Ovary (tissue), 7 donors: ENCODE measurements at regions not wholly inside any gene's neighbourhood (a gene's known extent, or its start where the extent isn't known, plus 50 kb on each side); places are given as distances from the start of the nearest gene placed in this dataset.

ENCODE experiments used
- DNase-seq, 5 donors: peaks; one replicate each; pipeline ENCODE4 v3.0.0-alpha.2; 2019 to 2020
- H3K27ac ChIP-seq, 2 donors: fragments of 200-600 bp; one replicate each; pipeline versions ENCODE4 v1.5.1 to v1.8.0; 2019 to 2022
- H3K27me3 ChIP-seq: fragments of 200-600 bp; one replicate; pipeline ENCODE4 v1.8.0; 2022
- H3K36me3 ChIP-seq: fragments of 200-600 bp; sonication (generic); one replicate; pipeline ENCODE4 v1.5.1; 2019
- H3K4me1 ChIP-seq: one replicate; pipeline ENCODE4 v1.8.1; 2013; ENCODE audit warnings: mild to moderate bottlenecking, moderate library complexity; ENCODE audit not compliant: insufficient read depth
- H3K4me3 ChIP-seq: fragments of 200-600 bp; sonication (generic); one replicate; pipeline ENCODE4 v1.5.1; 2017
- H3K9me3 ChIP-seq, 2 donors: fragments of 200-600 bp in 1 of 2; sonication (generic) in 1 of 2; one replicate each; pipeline versions ENCODE4 v1.5.1 to v1.8.1; 2013 to 2019; ENCODE audit warnings: mild to moderate bottlenecking in 1 of 2, moderate library complexity in 1 of 2
- EP300 ChIP-seq: sonication (generic); formaldehyde crosslinking; IDR thresholded peaks from one replicate; pipeline ENCODE4 v1.6.1; 2017; ENCODE audit warnings: antibody characterized with exemption
- POLR2A ChIP-seq: fragments of 450-650 bp; IDR thresholded peaks from one replicate; pipeline ENCODE4 v1.6.1; 2017; ENCODE audit warnings: antibody characterized with exemption, mild to moderate bottlenecking, moderate library complexity
- WGBS, 3 donors: extraction: QIAGEN DNeasy Blood & Tissue Kit in 1 of 3; methylation state at CpG; one replicate each; pipeline versions ENCODE4 v1.1.5 to v1.1.7; 2013 to 2017; 5-methylcytosine and 5-hydroxymethylcytosine counted together
- intact Hi-C, 4 donors: fragments of 100-400 bp; cut with DNase I; formaldehyde crosslinking; loops; one replicate each; pipeline versions ENCODE4 v1.11.0 to v1.15.1; 2022 to 2023
- TF ChIP-seq, protein P1 (sequence below), 3 donors: fragments of 450-650 bp in 2 of 3; fragments of 200-600 bp in 1 of 3; IDR thresholded peaks; one replicate each; pipeline versions ENCODE4 v1.5.1 to v1.8.0; 2016 to 2022; ENCODE audit warnings: antibody characterized with exemption in 3 of 3, mild to moderate bottlenecking in 1 of 3
- donor health status: DM: no; HTN: no; CAD: no; lungs with moderate emphysema.
- donor health status: DM: no; HTN: no; CAD: no.
- donor health status: Bipolar disorder and iron deficiency.
- donor health status: DM: no; HTN: no; CAD: no.
- donor health status: DM: yes; HTN: yes; CAD: no.

DNA sequence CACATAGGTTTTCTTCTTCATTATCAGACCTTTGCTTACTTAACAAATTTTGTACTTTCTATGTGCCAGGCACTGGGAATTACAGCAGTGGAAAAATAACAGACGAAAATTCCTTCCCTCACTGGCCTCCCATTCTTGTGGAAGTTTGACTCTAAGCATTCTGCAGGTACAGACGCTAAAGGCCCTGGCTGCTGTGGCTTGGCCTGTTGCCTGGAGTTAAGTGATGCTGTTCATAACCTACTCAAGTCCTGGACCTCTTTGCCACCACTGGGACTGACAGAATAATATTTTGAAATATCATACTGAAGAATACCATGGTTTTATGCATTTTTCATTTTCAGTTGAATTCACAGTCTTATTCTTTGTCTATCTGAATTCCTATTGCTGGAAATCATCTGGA, 97.3 kb upstream of the SPATA31C2 start:
- TF ChIP-seq, protein P1, sequence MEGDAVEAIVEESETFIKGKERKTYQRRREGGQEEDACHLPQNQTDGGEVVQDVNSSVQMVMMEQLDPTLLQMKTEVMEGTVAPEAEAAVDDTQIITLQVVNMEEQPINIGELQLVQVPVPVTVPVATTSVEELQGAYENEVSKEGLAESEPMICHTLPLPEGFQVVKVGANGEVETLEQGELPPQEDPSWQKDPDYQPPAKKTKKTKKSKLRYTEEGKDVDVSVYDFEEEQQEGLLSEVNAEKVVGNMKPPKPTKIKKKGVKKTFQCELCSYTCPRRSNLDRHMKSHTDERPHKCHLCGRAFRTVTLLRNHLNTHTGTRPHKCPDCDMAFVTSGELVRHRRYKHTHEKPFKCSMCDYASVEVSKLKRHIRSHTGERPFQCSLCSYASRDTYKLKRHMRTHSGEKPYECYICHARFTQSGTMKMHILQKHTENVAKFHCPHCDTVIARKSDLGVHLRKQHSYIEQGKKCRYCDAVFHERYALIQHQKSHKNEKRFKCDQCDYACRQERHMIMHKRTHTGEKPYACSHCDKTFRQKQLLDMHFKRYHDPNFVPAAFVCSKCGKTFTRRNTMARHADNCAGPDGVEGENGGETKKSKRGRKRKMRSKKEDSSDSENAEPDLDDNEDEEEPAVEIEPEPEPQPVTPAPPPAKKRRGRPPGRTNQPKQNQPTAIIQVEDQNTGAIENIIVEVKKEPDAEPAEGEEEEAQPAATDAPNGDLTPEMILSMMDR (IDR thresholded peaks at IDR 0.05) = no peak
- TF ChIP-seq POLR2A (no peak), EP300 (no peak)

DNA sequence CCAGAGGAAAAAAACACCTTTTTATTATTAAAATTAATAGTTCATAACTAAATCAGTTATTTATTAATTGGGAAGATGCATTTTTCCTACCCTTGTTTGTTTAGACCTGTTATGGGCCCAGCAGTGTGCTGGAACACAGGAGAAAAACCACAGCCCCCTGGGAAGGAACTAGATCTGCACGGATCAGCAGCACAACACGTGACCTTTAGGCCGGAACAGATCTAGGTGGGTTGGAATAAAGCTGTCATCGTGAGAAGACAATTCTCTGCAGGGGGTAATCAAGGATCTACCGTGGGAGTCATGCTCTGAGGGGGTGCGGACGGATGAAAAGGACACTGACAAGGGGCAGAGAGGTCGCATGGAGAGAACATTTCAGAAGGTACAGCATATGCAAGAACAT, 95.8 kb upstream of the SPATA31C2 start:
- no peak overlapping the region for H3K4me3 ChIP-seq
- 47 to 73% (median 48%) methylated on average over 8 of the region's 8 CpGs for WGBS, 3 donors
- H3K27me3 ChIP-seq = no peaks in the 10 kb centered on the region
- H3K36me3 ChIP-seq = no peaks in the 10 kb centered on the region
- no peak for DNase-seq
- intact Hi-C loops = no loop called here
- H3K4me1 ChIP-seq = peaks cover 10% of the 10 kb centered on the region
- H3K9me3 ChIP-seq = no peaks in the 10 kb centered on the region
- no peak overlapping the region for H3K27ac ChIP-seq
- TF ChIP-seq POLR2A (no peak), EP300 (no peak)
- TF ChIP-seq, protein P1 (IDR thresholded peaks at IDR 0.05) = no peak

More for the DNA sequence above, 97.3 kb upstream of the SPATA31C2 start:
- Histone ChIP-seq H3K36me3 (no peaks in the 10 kb centered on the region), H3K27ac (no peak overlapping the region), H3K4me3 (no peak overlapping the region), H3K9me3 (no peaks in the 10 kb centered on the region), H3K4me1 (peaks cover 10% of the 10 kb centered on the region), H3K27me3 (no peaks in the 10 kb centered on the region)
- WGBS, 3 donors = 75 to 88% (median 79%) methylated on average over 2 of the region's 2 CpGs
- intact Hi-C loops = no loop called here
- no peak for DNase-seq

DNA sequence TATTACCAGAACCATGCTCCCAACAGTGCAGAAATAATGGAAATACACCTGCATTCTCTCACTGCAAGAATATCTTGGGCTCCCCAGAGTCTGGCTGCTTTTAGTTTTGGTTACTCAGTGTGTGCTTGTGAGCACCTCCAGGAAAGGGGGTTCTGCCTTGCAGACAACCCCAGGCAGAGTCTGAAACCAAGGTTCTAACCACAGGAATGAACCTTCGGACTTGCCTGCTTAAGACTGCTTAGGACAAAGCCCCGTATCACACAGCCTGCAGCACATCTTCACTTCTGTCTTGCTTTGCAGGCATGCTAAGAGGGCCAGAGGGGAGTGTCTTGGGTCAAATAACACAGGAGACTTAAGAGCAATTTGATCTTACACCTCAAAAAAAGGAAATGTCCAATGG, 94.8 kb upstream of the SPATA31C2 start:
- H3K4me3 ChIP-seq = no peak overlapping the region
- H3K27ac ChIP-seq = no peak overlapping the region
- H3K4me1 ChIP-seq = peaks cover 10% of the 10 kb centered on the region
- DNase-seq = no peak
- intact Hi-C loops = no loop called here
- no peak for TF ChIP-seq POLR2A
- TF ChIP-seq, protein P1 (IDR thresholded peaks at IDR 0.05) = no peak
- no peak for TF ChIP-seq EP300
- 79 to 89% (median 83%) methylated on average over 2 of the region's 2 CpGs for WGBS, 3 donors
- no peaks in the 10 kb centered on the region for H3K27me3 ChIP-seq
- H3K36me3 ChIP-seq = no peaks in the 10 kb centered on the region
- H3K9me3 ChIP-seq = no peaks in the 10 kb centered on the region

DNA sequence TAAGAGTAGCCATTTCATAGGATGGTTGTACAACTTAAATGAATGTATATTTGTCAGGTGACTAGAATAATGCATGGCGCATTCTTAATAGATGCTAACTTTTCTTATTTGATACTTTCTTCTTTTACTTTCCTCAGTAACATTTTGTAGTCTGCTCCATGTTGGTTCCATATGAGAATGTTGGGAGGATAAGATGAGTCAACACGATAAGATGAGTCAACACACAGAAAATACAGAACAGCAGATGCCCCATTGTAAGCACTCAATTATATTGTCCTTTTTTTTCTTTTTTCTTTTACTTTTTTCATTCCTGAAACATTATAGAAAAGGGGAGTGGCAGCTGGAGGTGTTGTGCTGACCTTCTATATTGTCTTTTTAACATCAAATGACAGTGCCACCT, 92.3 kb upstream of the SPATA31C2 start:
- WGBS, 3 donors = 95 to 98% (median 96%) methylated on average over 2 of the region's 2 CpGs
- no peak for TF ChIP-seq EP300
- no peak for TF ChIP-seq POLR2A
- TF ChIP-seq, protein P1 (IDR thresholded peaks at IDR 0.05) = no peak
- Histone ChIP-seq H3K9me3 (no peaks in the 10 kb centered on the region), H3K4me1 (no peaks in the 10 kb centered on the region), H3K27ac (no peak overlapping the region), H3K4me3 (no peak overlapping the region), H3K27me3 (no peaks in the 10 kb centered on the region), H3K36me3 (no peaks in the 10 kb centered on the region)
- intact Hi-C loops = no loop called here
- no peak for DNase-seq

DNA sequence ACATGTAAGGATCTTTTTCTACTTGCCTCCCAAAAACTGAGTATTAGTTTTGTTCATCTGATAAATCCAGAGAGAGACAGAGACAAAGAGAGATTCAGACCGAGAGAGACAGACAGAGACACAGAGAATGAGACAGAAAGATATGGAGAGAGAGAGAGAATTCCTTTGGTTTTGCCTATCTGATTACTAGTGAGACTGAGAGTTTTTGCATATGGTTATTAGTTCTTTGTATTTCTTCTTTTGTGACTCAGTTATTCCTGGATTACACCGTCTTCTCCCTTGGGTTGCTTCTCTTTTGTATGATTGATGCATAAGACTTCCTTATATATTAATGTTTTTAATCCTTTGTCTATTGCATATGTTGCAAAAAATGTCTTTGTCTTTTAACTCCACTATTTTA, 91.2 kb upstream of the SPATA31C2 start:
- Histone ChIP-seq H3K27me3 (no peaks in the 10 kb centered on the region), H3K4me1 (no peaks in the 10 kb centered on the region), H3K9me3 (no peaks in the 10 kb centered on the region), H3K27ac (no peak overlapping the region), H3K4me3 (no peak overlapping the region), H3K36me3 (no peaks in the 10 kb centered on the region)
- WGBS, 3 donors = 82 to 92% (median 90%) methylated on average over 2 of the region's 2 CpGs
- intact Hi-C loops = no loop called here
- no peak for DNase-seq
- TF ChIP-seq POLR2A (no peak), EP300 (no peak)
- TF ChIP-seq, protein P1 (IDR thresholded peaks at IDR 0.05) = no peak
